ENCODE measurements at regions not wholly inside any gene's neighbourhood (a gene's known extent, or its start where the extent isn't known, plus 50 kb on each side); places are given as distances from the start of the nearest gene placed in this dataset.

DNA sequence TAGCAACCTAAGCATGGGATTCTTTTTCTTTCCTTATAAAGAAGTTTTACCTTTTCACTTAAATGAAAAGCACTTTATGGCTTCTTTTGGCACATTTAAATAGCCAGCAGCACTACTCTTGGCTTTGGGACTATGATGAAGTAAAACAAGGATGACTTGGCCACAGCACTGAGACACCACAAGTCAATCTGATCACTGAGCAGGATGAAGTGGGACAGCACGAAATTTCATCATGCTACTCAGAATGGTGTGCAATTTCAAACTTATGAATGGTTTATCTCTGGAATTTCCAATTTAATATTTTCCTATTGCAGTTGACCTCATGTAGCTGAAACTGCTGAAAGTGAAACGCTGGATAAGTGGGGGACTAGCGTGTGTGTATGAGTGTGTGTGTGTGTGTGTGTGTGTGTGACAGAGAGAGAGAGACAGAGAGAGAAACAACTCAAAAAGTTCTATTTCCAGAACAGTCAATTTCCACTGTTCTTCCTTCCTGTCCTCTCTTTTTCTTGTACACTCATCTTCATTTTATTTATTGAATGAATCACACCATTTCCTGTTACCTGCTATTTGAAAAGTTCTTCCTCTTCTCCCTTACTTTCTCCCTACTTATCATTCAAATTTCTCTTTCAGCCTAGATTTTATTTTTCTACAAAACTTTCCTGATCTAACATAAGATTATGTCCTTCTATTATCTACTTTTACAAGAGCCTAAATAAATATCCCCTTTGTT, 414.2 kb upstream of the MIR17HG start:
- TF ChIP-seq CTCF (conservative IDR thresholded peaks at IDR 0.05; ENCODE audit: low read depth, low read length) (no peak), EZH2 (IDR thresholded peaks at IDR 0.05; ENCODE audit: low read length, unreplicated experiment) (no peak), EZH2phosphoT487 (IDR thresholded peaks at IDR 0.05; ENCODE audit: borderline replicate concordance, low read length) (no peak)
